GM13977 (cell line): ENCODE measurements at regions not wholly inside any gene's neighbourhood (a gene's known extent, or its start where the extent isn't known, plus 50 kb on each side); places are given as distances from the start of the nearest gene placed in this dataset.

Experiments used
- DNase-seq: peaks from one replicate; pipeline ENCODE4 v3.0.0; 2012; ENCODE audit warnings: low spot score
- in situ Hi-C: fragments of 300-500 bp; cut with MboI; formaldehyde crosslinking; loops from one replicate; pipeline ENCODE4 v1.12.0; 2022; ENCODE audit warnings: low sequenced_read_pairs, low pct_unique_long_range_greater_than_20kb, mixed read lengths, inconsistent platforms; ENCODE audit not compliant: unreplicated experiment
- TF ChIP-seq, protein P1 (sequence below): IDR thresholded peaks from 2 replicates; pipeline ENCODE4 v1.5.1; 2012; ENCODE audit warnings: mild to moderate bottlenecking, control low read depth; ENCODE audit not compliant: insufficient read depth; ENCODE audit errors: extremely low read depth, missing control alignments

DNA sequence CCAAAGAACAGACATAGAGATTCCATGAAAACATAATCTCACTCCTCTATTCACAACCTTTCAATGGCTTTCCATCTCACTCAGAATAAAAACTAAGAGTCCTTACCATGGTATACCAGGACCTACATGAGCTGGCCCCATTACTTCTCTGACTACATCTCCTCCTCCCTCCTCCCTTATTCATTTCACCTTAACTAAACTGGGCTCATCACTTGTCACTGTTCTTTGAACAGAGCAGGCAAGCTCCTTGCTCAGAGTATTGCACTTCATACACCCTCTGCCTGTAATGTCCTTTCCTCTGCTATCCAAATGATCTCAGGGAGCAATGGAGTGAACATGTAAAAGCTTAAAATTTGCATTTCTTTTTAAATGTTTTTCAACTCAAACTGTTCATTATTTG, 142.0 kb downstream of the MRPL39 start:
- in situ Hi-C loops = no loop called here
- no peak for DNase-seq
- TF ChIP-seq, protein P1, sequence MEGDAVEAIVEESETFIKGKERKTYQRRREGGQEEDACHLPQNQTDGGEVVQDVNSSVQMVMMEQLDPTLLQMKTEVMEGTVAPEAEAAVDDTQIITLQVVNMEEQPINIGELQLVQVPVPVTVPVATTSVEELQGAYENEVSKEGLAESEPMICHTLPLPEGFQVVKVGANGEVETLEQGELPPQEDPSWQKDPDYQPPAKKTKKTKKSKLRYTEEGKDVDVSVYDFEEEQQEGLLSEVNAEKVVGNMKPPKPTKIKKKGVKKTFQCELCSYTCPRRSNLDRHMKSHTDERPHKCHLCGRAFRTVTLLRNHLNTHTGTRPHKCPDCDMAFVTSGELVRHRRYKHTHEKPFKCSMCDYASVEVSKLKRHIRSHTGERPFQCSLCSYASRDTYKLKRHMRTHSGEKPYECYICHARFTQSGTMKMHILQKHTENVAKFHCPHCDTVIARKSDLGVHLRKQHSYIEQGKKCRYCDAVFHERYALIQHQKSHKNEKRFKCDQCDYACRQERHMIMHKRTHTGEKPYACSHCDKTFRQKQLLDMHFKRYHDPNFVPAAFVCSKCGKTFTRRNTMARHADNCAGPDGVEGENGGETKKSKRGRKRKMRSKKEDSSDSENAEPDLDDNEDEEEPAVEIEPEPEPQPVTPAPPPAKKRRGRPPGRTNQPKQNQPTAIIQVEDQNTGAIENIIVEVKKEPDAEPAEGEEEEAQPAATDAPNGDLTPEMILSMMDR = no peak

DNA sequence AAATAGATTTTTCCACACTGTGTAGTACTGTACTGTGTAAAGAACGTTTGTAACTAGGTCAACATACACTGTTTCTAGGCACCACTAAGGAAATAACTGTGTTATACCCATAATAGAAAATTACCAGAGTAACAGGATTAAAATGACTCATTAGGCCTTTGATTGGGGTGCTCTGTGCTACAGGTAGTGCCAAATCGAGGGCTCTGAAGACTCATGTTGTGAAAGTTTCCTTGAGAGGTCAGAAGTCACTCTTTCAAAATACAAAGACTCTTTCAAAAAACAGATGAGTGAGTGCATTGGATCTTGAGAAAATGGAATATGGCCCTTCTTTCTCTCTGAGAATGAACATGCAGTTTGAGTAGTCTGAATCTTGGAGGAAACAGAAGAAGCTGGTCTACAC, 143.0 kb downstream of the MRPL39 start:
- DNase-seq = no peak
- TF ChIP-seq, protein P1 = no peak
- in situ Hi-C loops = no loop called here

DNA sequence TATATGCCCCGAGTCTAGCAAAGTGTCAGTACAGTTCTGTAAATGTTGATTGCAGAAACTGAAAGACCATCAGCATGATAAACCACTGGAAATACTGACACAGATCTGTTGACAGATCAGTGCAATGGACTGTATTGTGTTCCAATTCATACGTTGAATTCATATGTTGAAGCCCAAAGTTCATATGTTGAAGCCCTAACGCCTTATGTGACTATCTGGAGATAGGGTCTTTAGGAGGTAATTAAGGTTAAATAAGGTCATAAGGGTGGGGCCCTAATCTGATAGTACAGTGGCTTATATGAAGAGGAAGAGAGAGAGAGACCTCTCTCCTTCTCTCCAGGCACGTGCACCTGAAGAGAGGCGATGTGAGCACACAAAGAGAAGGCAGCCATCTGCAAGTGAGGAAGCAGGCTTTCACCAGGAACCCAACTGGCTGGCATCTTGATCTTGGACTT, 144.7 kb downstream of the MRPL39 start:
- no peak for DNase-seq
- in situ Hi-C loops = no loop called here
- TF ChIP-seq, protein P1 = no peak

DNA sequence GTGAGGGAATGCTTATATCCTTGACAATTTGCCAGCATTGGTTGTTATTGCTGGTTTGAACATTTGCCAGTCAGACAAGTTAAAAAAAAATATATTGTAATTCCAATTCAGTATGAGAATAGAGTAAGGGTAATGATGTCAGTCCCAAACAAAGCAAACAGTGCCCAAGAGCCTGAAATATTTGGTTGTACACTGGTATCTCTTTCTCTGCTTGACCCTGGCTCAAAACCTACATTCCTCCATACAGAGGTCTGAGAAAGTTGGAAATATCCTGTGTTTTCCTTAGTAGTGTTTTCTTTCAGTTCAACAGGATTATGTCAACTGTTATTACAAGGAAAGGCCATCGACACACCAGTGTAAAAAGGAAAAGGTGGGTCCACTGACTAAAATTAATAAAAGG, 145.6 kb downstream of the MRPL39 start:
- in situ Hi-C loops = no loop called here
- TF ChIP-seq, protein P1 = no peak
- DNase-seq = no peak

DNA sequence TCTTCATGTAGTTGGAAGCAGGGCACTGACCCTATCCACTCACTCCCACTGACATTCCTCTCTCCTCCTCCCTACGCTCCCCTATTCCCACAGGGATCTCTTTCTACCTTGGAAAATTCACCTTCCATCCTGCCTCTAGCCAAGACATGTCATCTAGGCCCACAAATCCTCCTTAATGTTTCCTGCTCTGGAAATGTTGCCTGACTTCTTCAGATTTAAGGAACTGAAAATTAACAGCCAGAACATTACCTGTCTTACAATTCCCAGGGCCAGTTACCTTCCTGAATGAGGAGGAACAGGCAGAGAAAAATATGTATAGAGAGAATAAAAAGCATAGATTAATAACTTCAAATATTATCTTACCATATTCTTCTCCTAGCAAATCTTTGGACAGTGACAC, 147.3 kb downstream of the MRPL39 start:
- no peak for DNase-seq
- in situ Hi-C loops = no loop called here
- TF ChIP-seq, protein P1 = no peak

DNA sequence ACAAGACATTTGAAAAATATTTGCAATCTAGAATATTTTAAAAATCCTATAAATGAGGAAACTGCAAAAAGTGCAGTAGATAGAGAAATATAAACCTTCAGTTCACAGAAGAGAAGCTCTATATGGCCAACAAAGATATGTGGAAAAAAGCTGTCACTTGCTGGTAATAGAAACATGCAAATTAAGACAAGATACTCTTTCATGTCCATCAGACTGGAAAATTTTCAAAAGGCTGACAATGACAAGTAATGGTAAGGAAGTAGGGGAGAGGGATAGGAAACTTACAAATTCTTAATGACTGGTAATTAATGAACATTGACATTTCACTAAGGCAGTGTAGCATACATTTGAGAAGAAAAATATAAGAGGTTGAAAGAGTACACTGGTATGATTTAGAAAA, 147.9 kb downstream of the MRPL39 start:
- TF ChIP-seq, protein P1 = no peak
- no peak for DNase-seq
- in situ Hi-C loops = no loop called here

DNA sequence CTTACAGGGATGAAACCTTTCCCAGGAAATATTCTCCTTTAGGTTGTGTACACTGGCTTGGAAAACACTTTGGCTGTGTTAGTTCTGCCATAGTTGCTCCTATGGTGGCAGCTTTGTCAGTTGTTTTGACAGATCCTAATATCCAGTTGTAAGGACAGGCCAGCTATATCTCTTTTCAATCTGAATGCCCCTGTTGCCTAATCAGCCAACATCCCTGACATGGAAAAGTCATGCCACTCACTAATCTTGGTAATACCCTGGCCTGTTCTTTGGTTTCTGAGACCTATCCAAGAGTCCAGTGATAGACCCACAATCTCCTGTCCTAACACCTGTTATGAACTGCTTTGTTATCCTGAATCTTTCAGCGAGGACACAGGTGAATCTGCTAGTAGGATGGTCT, 148.8 kb downstream of the MRPL39 start:
- TF ChIP-seq, protein P1 = no peak
- no peak for DNase-seq
- in situ Hi-C loops = no loop called here
